ENCODE measurements at regions not wholly inside any gene's neighbourhood (a gene's known extent, or its start where the extent isn't known, plus 50 kb on each side); places are given as distances from the start of the nearest gene placed in this dataset.

- no TSS peak for BruUV-seq (replicated peaks)
- in situ Hi-C loops (cut with HindIII; ENCODE audit: extremely low pct_ligation_motif_present, low pct_unique_long_range_greater_than_20kb) = no loop called here
- no peak overlapping the region for H2AFZ ChIP-seq (ENCODE audit: low read length)
Observed at GRCh38 chr3:87462228-87462627, 185.8 kb upstream of the POU1F1 start.

More at GRCh38 chr3:87462228-87462627, 185.8 kb upstream of the POU1F1 start:
- Histone ChIP-seq H3K4me2 (ENCODE audit: low read depth, low read length) (no peak overlapping the region), H3K9ac (ENCODE audit: insufficient read depth, low read depth, low read length) (no peak overlapping the region), H3K36me3 (replicated peaks in 1 of 2; ENCODE audit: control insufficient read depth in 1 of 2, insufficient read depth in 2 of 2, low read length in 2 of 2) (no peaks in the 10 kb centered on the region), H3K79me2 (ENCODE audit: insufficient read depth, low read length) (no peaks in the 10 kb centered on the region), H3K27me3 (ENCODE audit: control insufficient read depth in 1 of 2, insufficient read depth in 2 of 2, low read length in 2 of 2) (no peaks in the 10 kb centered on the region), H4K20me1 (ENCODE audit: insufficient read depth, low read length) (no peaks in the 10 kb centered on the region), H3K4me1 (ENCODE audit: insufficient read depth, low read length) (no peaks in the 10 kb centered on the region), H3K4me3 (replicated peaks in 1 of 3; ENCODE audit: insufficient read depth in 1 of 3, low read depth in 2 of 3, low read length in 3 of 3) (no peak overlapping the region), H3K27ac (ENCODE audit: extremely low read length, insufficient read depth, low read length) (no peak overlapping the region), H3K9me3 (ENCODE audit: low read length) (peaks cover 3% of the 10 kb centered on the region; the same call in 1 of the 2 replicates)
- ChIA-PET POLR2A (no interaction called here), CTCF (ENCODE audit: low intra/inter-chr PET ratio, low total read pairs) (no interaction called here)
- TF ChIP-seq MIXL1 (CRISPR knock-in tag; IDR thresholded peaks at IDR 0.05) = no peak
- no peak for TF ChIP-seq SP1 (IDR thresholded peaks at IDR 0.05)
- TF ChIP-seq SP1 (CRISPR knock-in tag; IDR thresholded peaks at IDR 0.05) = no peak
- no peak for TF ChIP-seq FOXK2 (IDR thresholded peaks at IDR 0.05)
- no peak for TF ChIP-seq ZZZ3 (CRISPR knock-in tag; IDR thresholded peaks at IDR 0.05; ENCODE audit: borderline replicate concordance)
- no peak for TF ChIP-seq ZNF556 (CRISPR knock-in tag; IDR thresholded peaks at IDR 0.05; ENCODE audit: borderline replicate concordance)
- no peak for TF ChIP-seq ZBTB33 (CRISPR knock-in tag; IDR thresholded peaks at IDR 0.05)
- TF ChIP-seq ZNF362 (CRISPR knock-in tag; IDR thresholded peaks at IDR 0.05; ENCODE audit: borderline replicate concordance) = no peak
- TF ChIP-seq, protein P1, sequence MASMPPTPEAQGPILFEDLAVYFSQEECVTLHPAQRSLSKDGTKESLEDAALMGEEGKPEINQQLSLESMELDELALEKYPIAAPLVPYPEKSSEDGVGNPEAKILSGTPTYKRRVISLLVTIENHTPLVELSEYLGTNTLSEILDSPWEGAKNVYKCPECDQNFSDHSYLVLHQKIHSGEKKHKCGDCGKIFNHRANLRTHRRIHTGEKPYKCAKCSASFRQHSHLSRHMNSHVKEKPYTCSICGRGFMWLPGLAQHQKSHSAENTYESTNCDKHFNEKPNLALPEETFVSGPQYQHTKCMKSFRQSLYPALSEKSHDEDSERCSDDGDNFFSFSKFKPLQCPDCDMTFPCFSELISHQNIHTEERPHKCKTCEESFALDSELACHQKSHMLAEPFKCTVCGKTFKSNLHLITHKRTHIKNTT (CRISPR knock-in tag; IDR thresholded peaks at IDR 0.05) = no peak
- no peak for TF ChIP-seq JUN (CRISPR knock-in tag; IDR thresholded peaks at IDR 0.05)
- no peak for TF ChIP-seq CREB1 (IDR thresholded peaks at IDR 0.05)
- no peak for TF ChIP-seq CREB1 (CRISPR knock-in tag; IDR thresholded peaks at IDR 0.05)
- no peak for TF ChIP-seq CENPX (CRISPR knock-in tag; IDR thresholded peaks at IDR 0.05)
- TF ChIP-seq HIVEP1 (CRISPR knock-in tag; IDR thresholded peaks at IDR 0.05) = no peak
- TF ChIP-seq U2AF2 (IDR thresholded peaks at IDR 0.05; ENCODE audit: low read depth, low read length) = no peak
- TF ChIP-seq ADNP (CRISPR knock-in tag; IDR thresholded peaks at IDR 0.05) = no peak
- TF ChIP-seq ZMAT3 (CRISPR knock-in tag; conservative IDR thresholded peaks at IDR 0.05) = no peak
- no peak for TF ChIP-seq ESRRA (CRISPR knock-in tag; IDR thresholded peaks at IDR 0.05; ENCODE audit: low read depth)
- TF ChIP-seq, protein P2, sequence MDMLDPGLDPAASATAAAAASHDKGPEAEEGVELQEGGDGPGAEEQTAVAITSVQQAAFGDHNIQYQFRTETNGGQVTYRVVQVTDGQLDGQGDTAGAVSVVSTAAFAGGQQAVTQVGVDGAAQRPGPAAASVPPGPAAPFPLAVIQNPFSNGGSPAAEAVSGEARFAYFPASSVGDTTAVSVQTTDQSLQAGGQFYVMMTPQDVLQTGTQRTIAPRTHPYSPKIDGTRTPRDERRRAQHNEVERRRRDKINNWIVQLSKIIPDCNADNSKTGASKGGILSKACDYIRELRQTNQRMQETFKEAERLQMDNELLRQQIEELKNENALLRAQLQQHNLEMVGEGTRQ (IDR thresholded peaks at IDR 0.05; ENCODE audit: low read depth, low read length) = no peak
- TF ChIP-seq, protein P2 (CRISPR knock-in tag; IDR thresholded peaks at IDR 0.05; ENCODE audit: borderline replicate concordance) = no peak
- TF ChIP-seq ZNF891 (CRISPR knock-in tag; IDR thresholded peaks at IDR 0.05) = no peak
- no peak for TF ChIP-seq FOXO1 (CRISPR knock-in tag; IDR thresholded peaks at IDR 0.05)
- TF ChIP-seq REXO4 (CRISPR knock-in tag; IDR thresholded peaks at IDR 0.05; ENCODE audit: borderline replicate concordance) = no peak
- ATAC-seq (no peak), DNase-seq (ENCODE audit: low spot score) (no peak), FAIRE-seq (no peak)
- intact Hi-C loops (cut with micrococcal nuclease; ENCODE audit: unreplicated experiment) = no loop called here

All from HepG2 (cell line).